Natural killer cell (primary cell): ENCODE measurements at regions not wholly inside any gene's neighbourhood (a gene's known extent, or its start where the extent isn't known, plus 50 kb on each side); places are given as distances from the start of the nearest gene placed in this dataset.

Experiments
- ATAC-seq, 3 donors: fragments of 150-1000 bp in 2 of 3; fragments of 200-7000 bp in 1 of 3; cut with Tn5 transposase; 1 replicate in 1 of 3; 2 replicates in 2 of 3; pipeline ENCODE4 v1.10.0; 2021; ENCODE audit warnings: mild to moderate bottlenecking in 2 of 3, moderate library complexity in 2 of 3
- DNase-seq, 2 donors: peaks; one replicate each; pipeline versions ENCODE4 v3.0.0 to v3.0.0-alpha.2; 2013 to 2021; ENCODE audit warnings: mixed read lengths in 1 of 2
- H3K27ac ChIP-seq: one replicate; pipeline ENCODE4 v1.5.1; 2013; ENCODE audit warnings: mild to moderate bottlenecking, low read length
- H3K27me3 ChIP-seq: one replicate; pipeline ENCODE4 v1.6.1; 2013; ENCODE audit warnings: low read length; ENCODE audit not compliant: control insufficient read depth, insufficient read depth
- H3K36me3 ChIP-seq: one replicate; pipeline ENCODE4 v1.6.1; 2013; ENCODE audit warnings: low read length; ENCODE audit not compliant: control insufficient read depth, insufficient read depth
- H3K4me1 ChIP-seq: one replicate; pipeline ENCODE4 v1.6.1; 2013; ENCODE audit warnings: low read length; ENCODE audit not compliant: control insufficient read depth, insufficient read depth
- H3K4me3 ChIP-seq: one replicate; pipeline ENCODE4 v1.5.1; 2013; ENCODE audit warnings: low read length
- H3K9me3 ChIP-seq: one replicate; pipeline ENCODE4 v1.6.1; 2013; ENCODE audit warnings: low read length; ENCODE audit not compliant: control insufficient read depth, insufficient read depth
- H3K27ac Mint-ChIP-seq, 2 donors: one replicate each; pipeline ENCODE4 v1.8.0; 2022; ENCODE audit warnings: mild to moderate bottlenecking in 2 of 2, mixed read lengths in 2 of 2, moderate library complexity in 1 of 2
- H3K27me3 Mint-ChIP-seq, 2 donors: one replicate each; pipeline ENCODE4 v1.8.0; 2022; ENCODE audit warnings: low read depth in 2 of 2, mixed read lengths in 2 of 2
- H3K36me3 Mint-ChIP-seq: one replicate; pipeline ENCODE4 v1.8.0; 2022; ENCODE audit warnings: mixed read lengths
- H3K4me1 Mint-ChIP-seq, 2 donors: one replicate each; pipeline ENCODE4 v1.8.0; 2022; ENCODE audit warnings: mixed read lengths in 2 of 2
- H3K4me3 Mint-ChIP-seq: one replicate; pipeline ENCODE4 v1.8.0; 2022; ENCODE audit warnings: mild to moderate bottlenecking, moderate library complexity, mixed read lengths
- H3K9me3 Mint-ChIP-seq, 2 donors: one replicate each; pipeline ENCODE4 v1.8.0; 2022; ENCODE audit warnings: mixed read lengths in 2 of 2
- WGBS: methylation state at CpG from one replicate; pipeline ENCODE4 v1.1.7; 2013; ENCODE audit warnings: missing lambda C conversion rate; ENCODE audit not compliant: insufficient coverage; 5-methylcytosine and 5-hydroxymethylcytosine counted together
- intact Hi-C: fragments of 100-400 bp; cut with micrococcal nuclease; formaldehyde crosslinking; loops from one replicate; pipeline ENCODE4 v1.14.2; 2022
- TF ChIP-seq, protein P1 (sequence below): fragments of 200-600 bp; IDR thresholded peaks from one replicate; pipeline ENCODE4 v1.8.0; 2022; ENCODE audit warnings: antibody characterized with exemption

DNA sequence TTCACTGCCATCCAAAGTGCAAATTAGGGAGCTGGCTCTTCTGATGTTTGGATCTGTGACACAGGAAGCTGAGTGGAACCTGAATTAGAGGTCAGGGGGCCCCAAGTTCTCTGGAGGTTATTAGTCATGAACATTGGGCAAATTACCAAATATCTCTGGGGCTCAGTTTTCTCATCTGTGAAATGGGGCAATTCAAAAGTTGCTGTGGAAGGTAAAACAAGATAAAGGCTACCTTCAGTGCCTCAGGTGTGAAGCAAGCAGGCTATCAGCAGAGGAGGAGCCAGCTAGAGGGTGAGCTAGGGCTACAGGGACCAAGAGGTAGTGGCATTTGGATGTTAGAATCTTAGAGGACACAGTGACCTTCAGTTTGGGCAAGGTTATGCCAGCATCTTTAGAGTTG lies 89.4 kb upstream of the FAM136A start:
- Mint-ChIP-seq H3K27ac (no peak overlapping the region), H3K4me1 (no peaks in the 10 kb centered on the region), H3K9me3 (no peaks in the 10 kb centered on the region), H3K4me3 (no peak overlapping the region), H3K27me3 (peaks cover 6 to 14% of the 10 kb centered on the region in 2 donors), H3K36me3 (no peaks in the 10 kb centered on the region)
- H3K4me3 ChIP-seq = no peak overlapping the region
- ATAC-seq = no peak
- no peaks in the 10 kb centered on the region for H3K4me1 ChIP-seq
- H3K27ac ChIP-seq = no peak overlapping the region
- no peaks in the 10 kb centered on the region for H3K36me3 ChIP-seq
- no peaks in the 10 kb centered on the region for H3K9me3 ChIP-seq
- intact Hi-C loops = no loop called here
- no peaks in the 10 kb centered on the region for H3K27me3 ChIP-seq
- no peak for DNase-seq
- TF ChIP-seq, protein P1, sequence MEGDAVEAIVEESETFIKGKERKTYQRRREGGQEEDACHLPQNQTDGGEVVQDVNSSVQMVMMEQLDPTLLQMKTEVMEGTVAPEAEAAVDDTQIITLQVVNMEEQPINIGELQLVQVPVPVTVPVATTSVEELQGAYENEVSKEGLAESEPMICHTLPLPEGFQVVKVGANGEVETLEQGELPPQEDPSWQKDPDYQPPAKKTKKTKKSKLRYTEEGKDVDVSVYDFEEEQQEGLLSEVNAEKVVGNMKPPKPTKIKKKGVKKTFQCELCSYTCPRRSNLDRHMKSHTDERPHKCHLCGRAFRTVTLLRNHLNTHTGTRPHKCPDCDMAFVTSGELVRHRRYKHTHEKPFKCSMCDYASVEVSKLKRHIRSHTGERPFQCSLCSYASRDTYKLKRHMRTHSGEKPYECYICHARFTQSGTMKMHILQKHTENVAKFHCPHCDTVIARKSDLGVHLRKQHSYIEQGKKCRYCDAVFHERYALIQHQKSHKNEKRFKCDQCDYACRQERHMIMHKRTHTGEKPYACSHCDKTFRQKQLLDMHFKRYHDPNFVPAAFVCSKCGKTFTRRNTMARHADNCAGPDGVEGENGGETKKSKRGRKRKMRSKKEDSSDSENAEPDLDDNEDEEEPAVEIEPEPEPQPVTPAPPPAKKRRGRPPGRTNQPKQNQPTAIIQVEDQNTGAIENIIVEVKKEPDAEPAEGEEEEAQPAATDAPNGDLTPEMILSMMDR = no peak

DNA sequence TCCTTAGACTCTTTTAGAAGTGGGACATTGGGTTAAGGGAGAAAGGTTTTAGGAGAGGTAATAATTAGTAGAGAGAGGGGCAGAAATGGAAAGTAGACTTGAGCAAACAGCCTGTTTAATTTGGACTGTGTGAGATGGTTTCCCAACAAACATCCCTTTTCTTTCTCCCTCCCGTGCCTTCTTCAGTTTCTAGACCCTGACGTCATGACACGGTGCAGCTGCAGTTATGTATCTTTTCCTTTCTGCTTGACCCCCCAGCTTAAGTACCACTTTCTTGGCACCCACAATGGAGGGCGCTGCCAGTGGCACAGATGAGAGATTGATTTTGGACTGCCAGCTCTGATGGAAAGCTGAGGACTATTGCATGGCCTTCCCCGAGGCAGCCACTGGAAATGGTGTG lies 86.9 kb upstream of the FAM136A start:
- H3K9me3 Mint-ChIP-seq = no peaks in the 10 kb centered on the region
- Histone ChIP-seq H3K9me3 (no peaks in the 10 kb centered on the region), H3K4me3 (no peak overlapping the region), H3K27me3 (no peaks in the 10 kb centered on the region), H3K27ac (no peak overlapping the region), H3K36me3 (no peaks in the 10 kb centered on the region), H3K4me1 (no peaks in the 10 kb centered on the region)
- TF ChIP-seq, protein P1 = no peak
- no peak for ATAC-seq
- intact Hi-C loops = no loop called here
- H3K27ac Mint-ChIP-seq = no peak overlapping the region
- WGBS = 88% methylated on average over 5 of the region's 5 CpGs
- no peaks in the 10 kb centered on the region for H3K36me3 Mint-ChIP-seq
- H3K4me3 Mint-ChIP-seq = no peak overlapping the region
- no peaks in the 10 kb centered on the region for H3K4me1 Mint-ChIP-seq
- DNase-seq = no peak
- peaks cover 3 to 9% of the 10 kb centered on the region in 2 donors for H3K27me3 Mint-ChIP-seq

DNA sequence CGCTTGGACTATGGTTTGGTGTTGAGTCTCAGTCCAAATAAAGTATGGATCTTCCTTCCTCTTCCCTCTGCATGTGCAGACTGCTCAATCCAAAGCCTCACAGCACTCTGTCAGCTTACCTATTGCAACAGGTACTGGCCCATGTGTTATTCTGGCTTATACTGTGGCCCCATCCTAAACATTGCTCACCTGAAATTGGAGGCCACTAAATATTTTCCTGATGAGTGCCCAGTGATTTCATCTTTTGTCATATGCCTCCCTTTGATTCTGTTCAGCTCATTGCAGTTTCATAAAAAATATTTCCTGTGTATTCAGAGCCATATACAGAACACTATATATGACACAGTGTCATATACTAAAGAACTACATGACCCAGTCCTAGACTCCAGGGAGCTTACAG lies 86.3 kb upstream of the FAM136A start:
- H3K27me3 ChIP-seq = no peaks in the 10 kb centered on the region
- Mint-ChIP-seq H3K27me3 (peaks cover 3 to 14% of the 10 kb centered on the region in 2 donors), H3K36me3 (no peaks in the 10 kb centered on the region), H3K27ac (no peak overlapping the region), H3K4me3 (no peak overlapping the region), H3K4me1 (no peaks in the 10 kb centered on the region), H3K9me3 (no peaks in the 10 kb centered on the region)
- TF ChIP-seq, protein P1 = no peak
- H3K27ac ChIP-seq = no peak overlapping the region
- ATAC-seq (no peak), DNase-seq (no peak)
- H3K4me3 ChIP-seq = no peak overlapping the region
- WGBS = 100% methylated on average over 1 of the region's 1 CpG
- no peaks in the 10 kb centered on the region for H3K9me3 ChIP-seq
- no peaks in the 10 kb centered on the region for H3K4me1 ChIP-seq
- no peaks in the 10 kb centered on the region for H3K36me3 ChIP-seq
- intact Hi-C loops = no loop called here

GRCh38 chr2:70385966-70386595 lies 84.2 kb upstream of the FAM136A start:
- TF ChIP-seq, protein P1 = no peak
- intact Hi-C loops = no loop called here
- no peak for ATAC-seq

More at GRCh38 chr2:70385966-70386595, 84.2 kb upstream of the FAM136A start:
- no peak for DNase-seq
- Mint-ChIP-seq H3K9me3 (no peaks in the 10 kb centered on the region), H3K4me1 (peaks cover 0 to 6% of the 10 kb centered on the region in 2 donors), H3K36me3 (no peaks in the 10 kb centered on the region), H3K27ac (no peak overlapping the region), H3K4me3 (no peak overlapping the region), H3K27me3 (peaks cover 6 to 14% of the 10 kb centered on the region in 2 donors)
- Histone ChIP-seq H3K27me3 (no peaks in the 10 kb centered on the region), H3K4me3 (no peak overlapping the region), H3K27ac (no peak overlapping the region), H3K9me3 (no peaks in the 10 kb centered on the region), H3K4me1 (no peaks in the 10 kb centered on the region), H3K36me3 (no peaks in the 10 kb centered on the region)
- WGBS = 88% methylated on average over 10 of the region's 11 CpGs
